ENCODE measurements at regions not wholly inside any gene's neighbourhood (a gene's known extent, or its start where the extent isn't known, plus 50 kb on each side); places are given as distances from the start of the nearest gene placed in this dataset.

- no peak overlapping the region for H3K4me3 ChIP-seq
- no peak for DNase-seq (ENCODE audit: low read depth, low spot score)
- H3K36me3 ChIP-seq (ENCODE audit: insufficient read depth, low read length) = no peaks in the 10 kb centered on the region
- no peak overlapping the region for H3K9ac ChIP-seq (ENCODE audit: insufficient read length)
- H3K9me3 ChIP-seq (ENCODE audit: low read depth, low read length) = no peaks in the 10 kb centered on the region
- no peak overlapping the region for H3K27ac ChIP-seq
- TF ChIP-seq FOXP2 (optimal IDR thresholded peaks at IDR 0.05; ENCODE audit: control extremely low read depth, extremely low read length, insufficient read depth) = no peak
- TF ChIP-seq POLR2AphosphoS5 (IDR thresholded peaks at IDR 0.05; ENCODE audit: borderline replicate concordance, low read depth, low read length) = no peak
Measured at GRCh38 chr3:27649277-27649676, 72.8 kb downstream of the EOMES start.

GRCh38 chr3:27646896-27647295, 75.2 kb downstream of the EOMES start:
- H3K27ac ChIP-seq = no peak overlapping the region
- H3K4me3 ChIP-seq = no peak overlapping the region
- no peak for TF ChIP-seq EZH2 (IDR thresholded peaks at IDR 0.05)
- no peaks in the 10 kb centered on the region for H3K9me3 ChIP-seq (ENCODE audit: low read depth, low read length)
- H3K36me3 ChIP-seq (ENCODE audit: insufficient read depth, low read length) = no peaks in the 10 kb centered on the region
- no peak for DNase-seq (ENCODE audit: low read depth, low spot score)
- no peak overlapping the region for H3K9ac ChIP-seq (ENCODE audit: insufficient read length)

GRCh38 chr3:27644941-27645340, 77.2 kb downstream of the EOMES start:
- Histone ChIP-seq H3K9me3 (ENCODE audit: low read depth, low read length) (no peaks in the 10 kb centered on the region), H3K9ac (ENCODE audit: insufficient read length) (no peak overlapping the region), H3K4me3 (no peak overlapping the region), H3K36me3 (ENCODE audit: insufficient read depth, low read length) (no peaks in the 10 kb centered on the region), H3K27ac (no peak overlapping the region)
- DNase-seq (ENCODE audit: low read depth, low spot score) = no peak
- TF ChIP-seq POLR2AphosphoS5 (IDR thresholded peaks at IDR 0.05; ENCODE audit: borderline replicate concordance, low read depth, low read length) = no peak
- TF ChIP-seq EZH2 (IDR thresholded peaks at IDR 0.05) = no peak
- TF ChIP-seq FOXP2 (optimal IDR thresholded peaks at IDR 0.05; ENCODE audit: control extremely low read depth, extremely low read length, insufficient read depth) = no peak

- DNase-seq (ENCODE audit: low read depth, low spot score) = no peak
- Histone ChIP-seq H3K4me3 (no peak overlapping the region), H3K36me3 (ENCODE audit: insufficient read depth, low read length) (no peaks in the 10 kb centered on the region), H3K9me3 (ENCODE audit: low read depth, low read length) (no peaks in the 10 kb centered on the region), H3K27ac (no peak overlapping the region), H3K9ac (ENCODE audit: insufficient read length) (no peak overlapping the region)
- TF ChIP-seq EZH2 (IDR thresholded peaks at IDR 0.05) = no peak
- no peak for TF ChIP-seq POLR2AphosphoS5 (IDR thresholded peaks at IDR 0.05; ENCODE audit: borderline replicate concordance, low read depth, low read length)
- TF ChIP-seq FOXP2 (optimal IDR thresholded peaks at IDR 0.05; ENCODE audit: control extremely low read depth, extremely low read length, insufficient read depth) = no peak
Measured at GRCh38 chr3:27643355-27643754, 78.8 kb downstream of the EOMES start.

GRCh38 chr3:27642796-27643195, 79.3 kb downstream of the EOMES start:
- no peak overlapping the region for H3K27ac ChIP-seq
- no peaks in the 10 kb centered on the region for H3K9me3 ChIP-seq (ENCODE audit: low read depth, low read length)
- no peak overlapping the region for H3K4me3 ChIP-seq
- TF ChIP-seq EZH2 (IDR thresholded peaks at IDR 0.05) = no peak
- H3K36me3 ChIP-seq (ENCODE audit: insufficient read depth, low read length) = no peaks in the 10 kb centered on the region
- DNase-seq (ENCODE audit: low read depth, low spot score) = no peak
- H3K9ac ChIP-seq (ENCODE audit: insufficient read length) = no peak overlapping the region

GRCh38 chr3:27641888-27642601, 80.1 kb downstream of the EOMES start:
- Histone ChIP-seq H3K27ac (no peak overlapping the region), H3K4me3 (no peak overlapping the region), H3K36me3 (ENCODE audit: insufficient read depth, low read length) (no peaks in the 10 kb centered on the region), H3K9ac (ENCODE audit: insufficient read length) (no peak overlapping the region), H3K9me3 (ENCODE audit: low read depth, low read length) (no peaks in the 10 kb centered on the region)
- no peak for DNase-seq (ENCODE audit: low read depth, low spot score)
- TF ChIP-seq POLR2AphosphoS5 (IDR thresholded peaks at IDR 0.05; ENCODE audit: borderline replicate concordance, low read depth, low read length) (no peak), EZH2 (IDR thresholded peaks at IDR 0.05) (no peak), FOXP2 (optimal IDR thresholded peaks at IDR 0.05; ENCODE audit: control extremely low read depth, extremely low read length, insufficient read depth) (no peak)

GRCh38 chr3:27641271-27641800, 80.8 kb downstream of the EOMES start:
- Histone ChIP-seq H3K4me3 (no peak overlapping the region), H3K27ac (no peak overlapping the region), H3K36me3 (ENCODE audit: insufficient read depth, low read length) (no peaks in the 10 kb centered on the region), H3K9ac (ENCODE audit: insufficient read length) (no peak overlapping the region), H3K9me3 (ENCODE audit: low read depth, low read length) (no peaks in the 10 kb centered on the region)
- TF ChIP-seq POLR2AphosphoS5 (IDR thresholded peaks at IDR 0.05; ENCODE audit: borderline replicate concordance, low read depth, low read length) = no peak
- no peak for TF ChIP-seq FOXP2 (optimal IDR thresholded peaks at IDR 0.05; ENCODE audit: control extremely low read depth, extremely low read length, insufficient read depth)
- TF ChIP-seq EZH2 (IDR thresholded peaks at IDR 0.05) = no peak
- no peak for DNase-seq (ENCODE audit: low read depth, low spot score)

GRCh38 chr3:27639271-27639670, 82.9 kb downstream of the EOMES start:
- Histone ChIP-seq H3K9me3 (ENCODE audit: low read depth, low read length) (no peaks in the 10 kb centered on the region), H3K4me3 (no peak overlapping the region), H3K27ac (no peak overlapping the region), H3K9ac (ENCODE audit: insufficient read length) (no peak overlapping the region), H3K36me3 (ENCODE audit: insufficient read depth, low read length) (no peaks in the 10 kb centered on the region)
- no peak for TF ChIP-seq EZH2 (IDR thresholded peaks at IDR 0.05)
- no peak for TF ChIP-seq FOXP2 (optimal IDR thresholded peaks at IDR 0.05; ENCODE audit: control extremely low read depth, extremely low read length, insufficient read depth)
- no peak for TF ChIP-seq POLR2AphosphoS5 (IDR thresholded peaks at IDR 0.05; ENCODE audit: borderline replicate concordance, low read depth, low read length)
- DNase-seq (ENCODE audit: low read depth, low spot score) = no peak

GRCh38 chr3:27638594-27638993, 83.5 kb downstream of the EOMES start:
- Histone ChIP-seq H3K27ac (no peak overlapping the region), H3K9me3 (ENCODE audit: low read depth, low read length) (no peaks in the 10 kb centered on the region), H3K36me3 (ENCODE audit: insufficient read depth, low read length) (no peaks in the 10 kb centered on the region), H3K4me3 (no peak overlapping the region), H3K9ac (ENCODE audit: insufficient read length) (no peak overlapping the region)
- TF ChIP-seq POLR2AphosphoS5 (IDR thresholded peaks at IDR 0.05; ENCODE audit: borderline replicate concordance, low read depth, low read length) (no peak), FOXP2 (optimal IDR thresholded peaks at IDR 0.05; ENCODE audit: control extremely low read depth, extremely low read length, insufficient read depth) (no peak), EZH2 (IDR thresholded peaks at IDR 0.05) (no peak)
- no peak for DNase-seq (ENCODE audit: low read depth, low spot score)

All from SK-N-MC (cell line).